Dendritic cell treated with granulocyte-macrophage colony-stimulating factor and Interleukin-4, amounts not matched to agents 40 ng/mL and 50 ng/mL, for 4 days (primary cell): ENCODE measurements at regions not wholly inside any gene's neighbourhood (a gene's known extent, or its start where the extent isn't known, plus 50 kb on each side); places are given as distances from the start of the nearest gene placed in this dataset.
A peak's percentile ranks its signal among the peaks of the same experiment; 100 is the strongest.

ENCODE experiments used
- H3K27ac Mint-ChIP-seq: one replicate; pipeline ENCODE4 v1.8.0; 2022; ENCODE audit warnings: mild to moderate bottlenecking, mixed read lengths
- H3K27me3 Mint-ChIP-seq: one replicate; pipeline ENCODE4 v1.8.0; 2022; ENCODE audit warnings: mild to moderate bottlenecking, mixed read lengths
- H3K36me3 Mint-ChIP-seq: one replicate; pipeline ENCODE4 v1.8.0; 2022; ENCODE audit warnings: low read depth, mixed read lengths
- H3K4me1 Mint-ChIP-seq: one replicate; pipeline ENCODE4 v1.8.0; 2022; ENCODE audit warnings: low read depth, mixed read lengths
- H3K4me3 Mint-ChIP-seq: one replicate; pipeline ENCODE4 v1.8.0; 2022; ENCODE audit warnings: mild to moderate bottlenecking, moderate library complexity, mixed read lengths
- H3K9me3 Mint-ChIP-seq: one replicate; pipeline ENCODE4 v1.8.0; 2022; ENCODE audit warnings: mixed read lengths
- intact Hi-C: fragments of 100-400 bp; cut with micrococcal nuclease; formaldehyde crosslinking; loops from one replicate; pipeline ENCODE4 v1.15.0; 2022

DNA sequence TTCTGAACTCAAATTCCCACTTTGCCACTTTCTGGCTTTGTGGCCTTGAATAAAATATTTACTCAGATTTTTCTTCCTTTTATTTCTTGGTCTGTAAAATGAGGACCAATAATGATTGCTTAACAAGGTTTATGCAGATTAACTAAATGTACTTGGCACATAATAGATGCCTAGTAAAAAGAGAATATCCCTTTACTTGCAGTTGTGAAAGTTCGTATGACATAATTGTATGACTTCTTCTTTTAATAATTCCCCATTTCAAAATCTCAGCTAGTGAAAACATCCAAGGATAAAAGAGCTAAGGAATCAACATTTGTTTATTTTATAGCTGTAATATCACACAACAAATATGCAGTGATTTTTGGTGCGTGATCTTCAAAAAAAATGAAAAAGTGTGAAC, 215.6 kb upstream of the ATP2B1 start:
- no peaks in the 10 kb centered on the region for H3K9me3 Mint-ChIP-seq
- H3K27me3 Mint-ChIP-seq: no peaks in the 10 kb centered on the region
- peak overlapping the region; percentile 60 for H3K27ac Mint-ChIP-seq
- H3K4me1 Mint-ChIP-seq: peaks cover 4% of the 10 kb centered on the region
- H3K36me3 Mint-ChIP-seq: no peaks in the 10 kb centered on the region
- H3K4me3 Mint-ChIP-seq: no peak overlapping the region
- intact Hi-C loops: no loop called here

DNA sequence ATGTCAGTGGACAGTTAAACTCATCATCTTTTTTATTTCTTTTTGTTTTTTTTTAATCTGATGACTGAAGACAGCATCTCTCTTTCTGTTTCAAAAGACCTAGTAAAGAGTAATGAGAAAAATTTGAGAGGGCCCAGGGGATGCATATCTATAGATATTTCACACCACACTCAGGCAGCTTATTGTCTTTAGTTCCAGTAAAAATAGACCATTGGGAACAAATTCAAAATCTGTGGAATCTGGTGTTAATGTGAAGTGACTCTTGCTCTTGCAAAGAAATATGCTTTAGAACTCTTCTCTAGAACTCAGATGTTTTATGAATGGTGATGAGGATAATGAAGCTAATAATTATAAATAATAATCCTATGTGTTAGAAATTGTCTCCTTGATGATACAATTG, 214.5 kb upstream of the ATP2B1 start:
- Mint-ChIP-seq H3K4me1 (peaks cover 10% of the 10 kb centered on the region), H3K36me3 (no peaks in the 10 kb centered on the region), H3K9me3 (no peaks in the 10 kb centered on the region), H3K4me3 (no peak overlapping the region), H3K27ac (no peak overlapping the region), H3K27me3 (no peaks in the 10 kb centered on the region)
- intact Hi-C loops: no loop called here

DNA sequence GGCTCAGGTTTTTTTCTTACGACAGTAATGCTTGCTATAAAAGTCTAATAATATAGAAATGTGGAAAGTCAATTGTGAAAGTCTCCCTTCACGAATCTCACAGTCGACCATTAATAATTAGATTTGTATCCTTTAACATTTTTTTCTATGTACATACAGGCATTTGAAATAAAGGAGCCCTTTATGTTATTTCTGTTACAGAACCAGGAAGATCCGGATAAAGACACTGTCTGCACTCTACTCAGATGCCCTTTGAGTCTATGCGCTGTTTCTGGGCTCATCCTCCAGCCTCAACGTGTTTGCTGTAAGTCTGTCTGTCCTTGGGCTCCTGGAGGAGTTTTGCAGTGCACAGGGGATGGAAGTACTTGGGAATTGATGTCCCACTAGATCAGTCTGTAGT, 212.2 kb upstream of the ATP2B1 start:
- intact Hi-C loops: no loop called here
- Mint-ChIP-seq H3K4me1 (peaks cover 7% of the 10 kb centered on the region), H3K27me3 (no peaks in the 10 kb centered on the region), H3K4me3 (no peak overlapping the region), H3K27ac (no peak overlapping the region), H3K36me3 (no peaks in the 10 kb centered on the region), H3K9me3 (no peaks in the 10 kb centered on the region)

DNA sequence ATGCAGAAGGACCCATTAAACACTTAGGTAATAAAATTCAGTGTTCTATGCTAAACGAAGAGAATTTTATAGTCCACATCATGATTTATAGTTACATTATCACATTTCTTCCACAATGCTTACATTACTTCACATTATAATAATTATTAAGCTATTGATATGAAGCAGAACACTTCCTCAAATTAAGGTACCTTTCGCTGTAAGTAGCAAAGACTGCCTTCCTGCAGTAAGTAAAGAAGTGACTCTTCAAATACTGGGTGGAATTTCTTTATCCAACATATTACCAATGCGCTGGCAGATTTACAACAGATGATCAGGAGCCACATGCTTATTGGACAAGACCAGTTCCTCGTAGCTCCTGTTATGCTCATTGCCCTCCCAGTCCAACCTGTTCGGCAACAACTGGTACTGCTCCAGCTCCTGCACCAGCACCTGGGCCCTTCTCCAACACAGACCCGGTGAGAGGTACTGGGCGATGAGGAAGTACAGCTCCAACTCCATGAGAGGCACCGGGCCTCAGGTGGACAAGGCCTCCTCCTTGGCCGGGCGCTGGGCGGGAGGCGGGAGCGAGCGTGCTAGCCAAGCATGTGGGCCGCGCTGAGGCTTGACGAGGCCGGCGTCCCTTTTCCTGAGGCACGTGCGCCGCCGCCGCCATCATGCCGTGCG, 210.7 kb upstream of the ATP2B1 start:
- Mint-ChIP-seq H3K27ac (no peak overlapping the region), H3K4me3 (no peak overlapping the region), H3K9me3 (no peaks in the 10 kb centered on the region), H3K36me3 (no peaks in the 10 kb centered on the region), H3K4me1 (peaks cover 7% of the 10 kb centered on the region), H3K27me3 (no peaks in the 10 kb centered on the region)
- intact Hi-C loops: loop anchor here (5.0 kb wide), 1 partner anchor 47 kb away; no protein-coding TSS in a partner anchor

DNA sequence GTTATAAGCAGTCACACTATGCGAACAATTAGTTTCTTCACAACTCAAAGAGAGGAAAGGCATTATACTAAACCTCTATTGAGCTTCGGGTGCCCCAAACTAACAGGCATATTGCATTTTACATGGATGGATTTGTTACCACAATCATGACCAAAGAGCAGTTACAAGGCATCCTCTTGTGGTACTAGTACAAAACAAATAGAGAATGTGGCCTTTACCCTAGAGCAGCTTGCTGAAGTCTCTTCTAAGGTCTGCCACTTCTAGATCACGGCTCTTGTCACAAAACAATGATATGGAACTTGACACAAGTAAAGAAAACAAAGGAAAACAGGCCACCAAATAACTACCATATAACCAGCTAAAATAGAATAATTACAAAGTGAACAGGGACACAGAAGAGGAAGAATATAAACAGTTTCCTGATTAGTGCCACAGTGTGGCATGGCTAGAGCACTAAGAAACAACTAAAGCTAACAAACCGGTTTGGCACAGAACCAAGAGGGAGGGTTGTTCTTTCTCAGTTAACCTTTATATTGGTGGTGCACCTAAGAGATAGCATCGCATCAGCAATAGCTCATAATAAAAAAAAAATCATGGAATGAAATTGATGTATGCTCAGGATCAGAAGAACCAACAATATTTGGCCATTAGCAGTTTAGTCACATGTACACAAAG, 209.7 kb upstream of the ATP2B1 start:
- intact Hi-C loops: loop anchor here (5.0 kb wide), 1 partner anchor 46 kb away; no protein-coding TSS in a partner anchor
- Mint-ChIP-seq H3K27me3 (no peaks in the 10 kb centered on the region), H3K4me1 (peaks cover 7% of the 10 kb centered on the region), H3K4me3 (no peak overlapping the region), H3K36me3 (no peaks in the 10 kb centered on the region), H3K9me3 (no peaks in the 10 kb centered on the region), H3K27ac (peak overlapping the region; percentile 73)

DNA sequence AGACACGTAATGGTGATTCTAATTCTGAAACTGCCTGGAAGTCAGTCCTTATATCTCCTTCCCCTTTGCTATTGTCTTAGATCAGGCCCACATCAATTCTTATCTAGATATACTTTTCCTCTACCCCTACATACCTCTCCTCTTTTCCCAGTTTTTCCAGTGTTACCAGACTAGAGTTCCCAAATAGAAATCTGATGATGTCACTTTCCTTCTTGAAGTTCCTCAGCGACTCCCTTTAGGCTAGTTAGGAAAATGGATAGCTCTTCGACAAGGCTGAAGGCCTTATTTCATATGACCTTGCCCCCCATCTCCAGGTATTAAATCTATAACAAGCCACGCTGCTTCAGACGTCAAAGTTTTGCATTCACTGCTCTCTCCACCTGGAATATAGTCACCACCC, 201.1 kb upstream of the ATP2B1 start:
- intact Hi-C loops: no loop called here
- peaks cover 14% of the 10 kb centered on the region for H3K9me3 Mint-ChIP-seq
- peak overlapping the region; percentile 26 for H3K27ac Mint-ChIP-seq
- H3K4me3 Mint-ChIP-seq: no peak overlapping the region
- H3K4me1 Mint-ChIP-seq: peaks cover 17% of the 10 kb centered on the region
- no peaks in the 10 kb centered on the region for H3K36me3 Mint-ChIP-seq
- no peaks in the 10 kb centered on the region for H3K27me3 Mint-ChIP-seq

DNA sequence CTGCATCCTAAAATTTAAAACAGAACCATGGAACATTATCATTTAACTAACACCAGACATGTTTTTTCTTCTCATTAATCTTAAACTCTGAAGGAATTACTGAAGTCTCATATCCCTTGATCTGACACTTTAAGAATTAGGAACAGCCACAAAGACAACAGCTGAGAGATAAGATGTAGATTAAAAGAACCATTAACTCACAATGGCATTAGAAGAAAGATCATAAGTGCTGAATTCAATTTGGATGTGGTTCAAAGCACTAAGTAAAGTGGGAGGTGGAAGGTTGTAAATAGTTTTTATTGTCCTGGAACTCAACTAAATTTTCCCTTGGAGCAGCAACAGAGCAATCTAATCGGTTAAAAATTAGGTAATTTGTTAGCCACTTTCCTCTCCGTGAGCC, 199.0 kb upstream of the ATP2B1 start:
- no peak overlapping the region for H3K27ac Mint-ChIP-seq
- H3K9me3 Mint-ChIP-seq: peaks cover 14% of the 10 kb centered on the region
- intact Hi-C loops: no loop called here
- peaks cover 17% of the 10 kb centered on the region for H3K4me1 Mint-ChIP-seq
- H3K36me3 Mint-ChIP-seq: no peaks in the 10 kb centered on the region
- no peaks in the 10 kb centered on the region for H3K27me3 Mint-ChIP-seq
- H3K4me3 Mint-ChIP-seq: no peak overlapping the region

DNA sequence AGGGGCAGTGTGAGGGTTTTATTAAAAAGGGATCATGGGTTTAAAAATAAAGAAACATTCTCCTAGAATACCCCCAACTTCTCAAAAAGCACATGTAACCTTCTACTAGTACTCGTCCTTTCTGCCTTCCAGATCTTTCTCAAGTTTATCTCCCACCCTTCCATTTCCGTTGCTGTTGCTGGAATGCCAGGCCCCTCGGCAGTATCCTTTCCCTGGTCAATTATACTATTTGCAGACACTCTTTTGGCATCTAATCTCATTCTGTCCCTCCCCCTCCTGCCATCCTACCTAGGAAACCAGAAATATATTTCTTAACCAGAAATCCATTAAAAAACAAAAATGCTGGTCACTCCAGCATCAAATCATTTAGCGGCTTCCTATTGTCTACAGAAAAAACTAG, 198.2 kb upstream of the ATP2B1 start:
- Mint-ChIP-seq H3K27ac (no peak overlapping the region), H3K27me3 (no peaks in the 10 kb centered on the region), H3K4me1 (peaks cover 24% of the 10 kb centered on the region), H3K9me3 (peaks cover 14% of the 10 kb centered on the region), H3K36me3 (no peaks in the 10 kb centered on the region), H3K4me3 (no peak overlapping the region)
- intact Hi-C loops: no loop called here

DNA sequence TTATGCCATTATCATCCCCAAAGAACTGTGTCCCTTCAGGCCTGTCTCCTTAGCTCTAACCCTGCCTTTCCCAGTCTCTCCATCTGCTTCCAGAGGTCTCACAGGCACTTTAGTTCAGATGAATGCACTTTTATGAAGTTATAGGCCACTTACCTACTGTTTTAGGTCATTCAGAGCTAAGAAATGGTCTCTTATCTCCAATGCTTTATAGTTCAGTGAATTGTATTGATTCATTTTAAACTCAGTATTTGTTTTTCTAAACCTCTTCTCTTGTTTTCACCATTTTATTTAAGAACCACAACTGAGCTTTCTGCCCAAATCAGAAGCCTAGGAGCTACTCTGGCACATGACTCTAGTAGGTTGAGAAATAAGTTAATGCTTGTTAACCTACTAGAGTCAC, 197.5 kb upstream of the ATP2B1 start:
- intact Hi-C loops: no loop called here
- Mint-ChIP-seq H3K4me3 (no peak overlapping the region), H3K27ac (no peak overlapping the region), H3K9me3 (peaks cover 14% of the 10 kb centered on the region), H3K36me3 (no peaks in the 10 kb centered on the region), H3K27me3 (no peaks in the 10 kb centered on the region), H3K4me1 (peaks cover 22% of the 10 kb centered on the region)

DNA sequence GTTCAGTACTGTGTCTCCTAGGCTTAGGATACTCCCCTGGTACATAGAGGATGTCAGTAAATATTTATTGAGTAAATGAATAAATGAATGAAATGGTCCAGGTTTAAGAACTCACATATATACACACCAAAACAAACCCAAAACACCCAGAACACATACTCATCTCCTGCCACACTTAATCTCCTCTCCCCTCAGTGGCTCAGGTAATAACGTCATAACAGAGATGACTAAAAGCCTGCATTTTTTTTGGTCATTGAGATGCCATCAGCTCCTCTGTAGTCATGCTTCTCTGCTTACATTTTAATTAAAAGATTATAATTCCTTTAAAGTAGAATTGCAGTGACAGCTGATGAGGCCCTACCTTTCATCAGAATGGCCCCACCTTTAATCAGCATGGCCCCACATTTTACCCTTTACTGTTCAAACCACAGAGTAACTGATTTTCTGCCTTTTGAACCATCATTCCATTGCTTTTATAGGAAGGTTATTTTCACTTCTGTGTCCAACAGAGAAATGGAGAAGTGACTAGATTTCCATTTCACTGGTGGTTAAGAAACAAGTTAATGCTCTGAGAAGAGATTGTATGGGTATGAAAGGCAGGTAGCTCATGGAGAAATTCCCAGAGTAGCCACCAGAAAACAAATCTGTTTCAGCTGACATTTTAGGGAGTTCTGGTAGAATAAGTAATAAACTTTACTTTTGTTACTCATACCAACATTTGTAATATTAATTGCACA, 193.4 kb upstream of the ATP2B1 start:
- H3K4me1 Mint-ChIP-seq: peaks cover 9% of the 10 kb centered on the region
- no peaks in the 10 kb centered on the region for H3K36me3 Mint-ChIP-seq
- no peaks in the 10 kb centered on the region for H3K27me3 Mint-ChIP-seq
- intact Hi-C loops: no loop called here
- peaks cover 3% of the 10 kb centered on the region for H3K9me3 Mint-ChIP-seq
- no peak overlapping the region for H3K27ac Mint-ChIP-seq
- H3K4me3 Mint-ChIP-seq: no peak overlapping the region

DNA sequence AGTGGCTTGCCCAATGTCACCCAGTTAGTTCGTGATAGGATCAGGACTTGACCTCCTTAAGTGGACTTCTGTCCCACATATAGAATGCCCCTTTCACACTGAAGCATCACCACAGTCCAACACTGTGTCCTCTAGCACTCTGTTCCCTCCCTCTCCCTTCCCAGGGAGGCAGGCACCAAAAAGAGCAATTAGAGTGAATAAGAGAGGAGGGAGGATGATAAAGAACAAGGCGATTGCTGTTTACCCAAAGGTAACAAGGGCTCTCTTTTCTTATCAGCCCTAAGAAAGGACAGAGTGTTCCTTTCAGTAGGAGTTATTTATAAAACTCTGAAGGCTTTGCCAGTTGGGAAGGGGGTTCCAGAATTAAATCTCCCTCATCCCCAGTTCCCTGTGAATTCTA, 192.7 kb upstream of the ATP2B1 start:
- Mint-ChIP-seq H3K9me3 (peaks cover 8% of the 10 kb centered on the region), H3K27me3 (no peaks in the 10 kb centered on the region), H3K27ac (peak overlapping the region; percentile 54), H3K4me3 (no peak overlapping the region), H3K4me1 (peaks cover 9% of the 10 kb centered on the region), H3K36me3 (no peaks in the 10 kb centered on the region)
- intact Hi-C loops: no loop called here

DNA sequence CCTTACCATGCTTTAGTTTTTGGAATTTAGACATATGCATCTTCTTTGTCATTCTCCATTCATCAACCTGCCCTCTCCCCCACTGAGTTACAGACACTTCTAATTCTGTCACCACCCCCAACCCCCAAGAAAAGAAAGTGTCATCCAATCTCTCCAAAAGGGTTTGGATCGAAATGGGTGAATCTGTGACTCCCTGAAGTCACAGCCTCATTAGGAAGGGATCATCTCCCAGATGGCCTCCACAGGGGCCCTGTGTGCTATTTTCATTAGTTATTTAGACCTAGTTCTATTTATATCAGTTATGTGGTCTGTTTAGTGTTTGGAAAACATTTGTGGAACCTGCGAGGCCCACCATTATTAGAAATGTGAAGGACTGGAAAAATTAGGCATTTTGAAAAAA, 191.0 kb upstream of the ATP2B1 start:
- Mint-ChIP-seq H3K27ac (no peak overlapping the region), H3K36me3 (no peaks in the 10 kb centered on the region), H3K27me3 (no peaks in the 10 kb centered on the region), H3K4me1 (peaks cover 9% of the 10 kb centered on the region), H3K9me3 (peaks cover 8% of the 10 kb centered on the region), H3K4me3 (no peak overlapping the region)
- intact Hi-C loops: no loop called here

DNA sequence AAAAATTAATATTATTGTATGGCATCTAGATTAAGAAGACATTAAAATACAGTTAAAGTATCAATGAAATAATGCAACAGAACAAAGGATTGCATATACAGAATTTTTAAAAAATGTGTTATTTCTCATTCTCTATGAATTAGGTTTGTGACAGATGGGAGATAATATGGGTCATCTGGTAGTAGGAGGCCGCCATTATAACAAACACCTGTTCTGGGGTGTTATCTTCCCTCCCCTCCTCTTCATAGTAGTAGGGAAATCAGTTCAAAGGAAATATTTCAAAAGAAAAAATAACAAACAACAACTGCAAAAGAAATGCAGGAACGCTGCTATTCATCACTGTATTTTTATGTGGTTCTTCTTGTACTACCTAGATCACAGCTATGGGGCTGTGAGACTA, 187.0 kb upstream of the ATP2B1 start:
- no peaks in the 10 kb centered on the region for H3K27me3 Mint-ChIP-seq
- intact Hi-C loops: no loop called here

DNA sequence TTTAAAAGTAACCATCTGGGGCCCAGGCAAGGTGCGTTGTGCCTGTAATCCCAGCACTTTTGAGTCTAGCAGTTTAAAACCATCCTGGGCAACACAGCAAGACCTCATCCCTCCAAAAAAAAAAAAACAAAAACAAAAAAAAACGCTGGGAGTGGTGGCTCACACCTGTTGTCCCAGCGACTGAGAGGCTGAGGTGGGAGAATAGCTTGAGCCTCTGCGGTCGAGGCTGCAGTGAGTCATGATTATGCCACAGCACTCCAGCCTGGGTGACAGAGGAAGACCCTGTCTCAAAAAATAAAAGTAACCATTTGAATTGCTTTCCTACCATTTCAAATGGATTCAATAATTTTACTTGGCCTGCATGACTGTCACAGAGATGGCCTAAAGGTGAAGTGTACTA, 186.5 kb upstream of the ATP2B1 start:
- H3K36me3 Mint-ChIP-seq: no peaks in the 10 kb centered on the region
- peaks cover 5% of the 10 kb centered on the region for H3K4me1 Mint-ChIP-seq
- no peak overlapping the region for H3K27ac Mint-ChIP-seq

More for the DNA sequence above, 187.0 kb upstream of the ATP2B1 start:
- Mint-ChIP-seq H3K27ac (no peak overlapping the region), H3K9me3 (peaks cover 13% of the 10 kb centered on the region), H3K4me3 (no peak overlapping the region), H3K4me1 (peaks cover 3% of the 10 kb centered on the region), H3K36me3 (no peaks in the 10 kb centered on the region)

More for the DNA sequence above, 186.5 kb upstream of the ATP2B1 start:
- Mint-ChIP-seq H3K27me3 (no peaks in the 10 kb centered on the region), H3K9me3 (peaks cover 15% of the 10 kb centered on the region), H3K4me3 (no peak overlapping the region)
- intact Hi-C loops: no loop called here
